Activated T-cell treated with anti-CD3 and anti-CD28 coated beads for 1 hour (primary cell): ENCODE measurements at regions not wholly inside any gene's neighbourhood (a gene's known extent, or its start where the extent isn't known, plus 50 kb on each side); places are given as distances from the start of the nearest gene placed in this dataset.
"Not testable (repeated sequence)": the region's sequence is repeated elsewhere in the genome, so short reads cannot be mapped to it uniquely, and the experiment has no call there.

Source experiments
- DNase-seq: peaks from one replicate; pipeline ENCODE4 v3.0.0-alpha.2; 2020; ENCODE audit warnings: low read depth

- no peak for DNase-seq
These were observed 1098.6 kb downstream of the TAF11L14 start for GRCh38 chr5:18732556-18733479.

DNA sequence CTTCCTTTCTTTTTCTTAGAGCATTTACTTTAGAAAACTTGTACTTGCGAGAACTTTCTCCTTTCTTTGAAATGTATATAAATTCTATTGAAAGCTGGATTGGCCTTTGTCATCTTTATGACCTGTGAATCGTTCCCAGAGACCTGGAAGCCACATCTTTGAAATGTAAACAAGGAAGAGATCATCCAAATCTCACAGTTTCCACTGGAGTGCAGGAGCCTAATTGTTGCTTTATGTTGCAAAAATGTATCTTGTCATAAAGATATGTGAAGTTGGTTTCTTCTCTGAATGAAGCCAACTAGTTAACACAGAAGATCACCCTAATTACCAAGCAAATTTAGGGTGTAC, 1101.8 kb downstream of the TAF11L14 start:
- no peak for DNase-seq

GRCh38 chr5:18736736-18737135, 1102.5 kb downstream of the TAF11L14 start:
- DNase-seq = not testable (repeated sequence)

GRCh38 chr5:18740301-18740700, 1106.0 kb downstream of the TAF11L14 start:
- DNase-seq = no peak

DNA sequence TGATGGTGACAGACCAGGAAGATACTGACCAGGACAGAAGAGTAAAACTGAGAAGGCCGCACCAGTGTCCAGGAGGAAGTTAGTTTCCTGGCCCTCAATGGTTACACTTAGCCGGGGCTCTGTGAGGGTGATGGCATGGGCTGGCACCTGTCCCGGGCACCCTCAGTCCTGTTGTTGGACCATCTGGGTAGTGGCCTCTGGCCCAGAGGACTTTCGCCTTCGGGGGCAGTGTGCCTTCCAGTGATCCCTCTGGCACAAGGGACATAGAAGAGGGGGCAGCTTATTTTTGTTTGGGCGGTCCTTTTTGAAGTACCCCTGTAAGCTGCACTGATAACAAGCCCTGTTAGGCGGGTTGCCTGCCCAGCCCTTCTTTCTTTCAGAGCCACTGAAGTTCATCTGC, 1108.6 kb downstream of the TAF11L14 start:
- DNase-seq = no peak

DNA sequence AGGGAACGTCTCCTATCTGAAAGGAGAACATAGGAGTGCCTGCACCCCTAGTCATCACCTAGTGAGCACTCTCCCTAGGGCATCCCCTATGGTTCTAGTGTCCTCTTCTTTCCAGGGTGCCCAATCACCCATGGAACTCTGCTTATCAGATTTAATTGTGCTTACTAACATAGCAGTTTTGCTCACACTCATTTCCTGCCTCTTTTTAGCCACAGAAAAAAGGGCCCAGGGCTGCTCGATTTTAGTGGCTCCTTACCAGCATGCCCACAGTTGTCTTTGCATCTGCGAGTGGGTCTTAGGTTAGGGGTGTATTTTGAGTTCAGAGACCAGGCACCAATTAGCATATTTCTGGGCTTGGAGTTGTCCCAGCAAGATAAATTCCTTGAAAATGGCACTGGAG, 1110.2 kb downstream of the TAF11L14 start:
- no peak for DNase-seq

DNA sequence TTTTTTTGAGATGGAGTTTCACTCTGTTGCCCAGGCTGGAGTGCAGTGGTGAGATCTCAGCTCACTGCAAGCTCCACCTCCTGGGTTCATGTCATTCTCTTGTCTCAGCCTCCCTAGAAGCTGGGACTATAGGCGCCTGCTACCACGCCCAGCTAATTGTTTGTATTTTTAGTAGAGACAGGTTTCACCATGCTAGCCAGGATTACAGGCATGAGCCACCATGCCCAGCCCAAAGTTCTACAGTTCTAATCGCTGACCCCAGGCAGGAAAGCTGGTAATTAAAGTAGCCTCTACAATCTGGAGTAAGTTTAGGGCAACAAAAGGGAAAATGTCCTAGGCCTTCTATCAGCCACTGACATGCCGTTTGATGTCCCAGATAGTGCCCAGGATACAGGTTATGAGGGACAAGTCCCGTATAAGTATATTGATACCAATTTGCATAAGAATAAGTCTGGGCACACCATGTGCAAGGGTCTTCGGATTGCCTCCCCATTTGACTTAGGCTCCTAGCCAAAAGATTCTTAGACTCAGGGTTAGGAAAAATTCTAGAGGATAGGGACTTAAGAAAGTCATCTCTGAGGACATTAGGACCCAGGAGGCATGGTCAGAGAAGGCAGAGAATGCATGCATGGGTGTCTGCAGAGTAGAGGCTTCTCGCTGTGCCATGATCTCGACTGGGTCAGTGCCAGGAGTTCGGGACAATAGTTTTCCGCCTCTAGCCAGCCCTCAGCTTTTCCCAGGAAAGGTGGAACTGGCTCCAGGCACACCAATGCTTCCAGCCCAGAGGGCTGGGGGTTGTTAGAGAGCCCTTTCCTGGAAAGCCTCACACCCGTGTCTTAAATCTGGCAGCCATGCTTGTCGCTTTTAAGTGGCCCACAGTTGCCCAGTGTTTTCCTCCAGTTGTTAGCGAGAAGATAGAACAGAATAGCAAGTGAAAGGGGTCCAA, 1111.1 kb downstream of the TAF11L14 start:
- no peak for DNase-seq

DNA sequence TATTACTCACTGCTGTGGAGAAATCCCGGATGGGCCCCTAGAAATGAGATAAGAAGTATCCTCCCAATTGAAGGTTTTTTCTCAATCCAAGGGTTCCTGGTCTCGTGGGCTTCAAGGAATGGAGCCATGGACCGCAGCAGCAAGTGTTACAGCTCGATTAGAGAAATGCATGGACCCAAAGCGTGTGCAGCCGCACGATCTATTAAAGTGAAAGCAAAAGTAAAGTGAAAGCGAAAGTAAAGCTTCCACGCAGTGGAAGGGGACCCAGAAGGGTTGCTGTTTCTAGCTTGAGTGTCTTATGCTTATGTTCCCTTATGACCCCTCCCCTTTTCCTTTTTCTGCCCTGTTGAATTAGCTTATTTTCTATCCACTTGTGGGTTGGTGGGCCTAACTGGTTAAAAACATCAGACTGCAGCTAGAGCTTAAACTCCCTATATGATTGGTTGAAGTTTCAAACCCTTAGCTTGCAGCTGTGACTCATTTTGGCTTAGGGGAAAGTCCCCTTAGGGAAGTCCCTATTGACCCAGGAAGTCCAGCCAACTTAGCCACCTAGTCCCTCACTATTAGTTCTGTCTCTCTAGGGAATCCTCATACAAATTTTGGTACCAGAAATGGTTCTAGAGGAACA, 1111.8 kb downstream of the TAF11L14 start:
- peak; percentile 8 for DNase-seq

DNA sequence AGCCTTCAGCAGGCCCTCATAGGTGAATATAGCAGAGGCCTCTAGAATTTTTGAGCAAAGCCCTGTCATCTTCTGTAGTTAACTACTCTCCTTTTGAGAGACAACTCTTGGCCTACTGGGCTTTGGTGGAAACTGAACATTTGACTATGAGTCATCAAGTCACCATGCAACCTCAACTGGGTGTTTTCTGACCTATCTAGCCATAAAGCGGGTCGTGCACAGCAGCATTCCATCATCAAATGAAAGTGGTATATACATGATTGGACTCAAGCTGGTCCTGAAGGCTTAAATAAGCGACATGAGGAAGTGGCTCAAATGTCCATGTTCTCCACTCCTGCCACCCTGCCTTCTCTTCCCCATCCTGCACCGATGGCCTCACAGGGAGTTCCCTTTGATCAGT, 1115.5 kb downstream of the TAF11L14 start:
- no peak for DNase-seq

- DNase-seq = no peak
These were observed 1118.1 kb downstream of the TAF11L14 start for GRCh38 chr5:18752317-18752716.

GRCh38 chr5:18754201-18754600, 1119.9 kb downstream of the TAF11L14 start:
- no peak for DNase-seq

GRCh38 chr5:18761801-18762200, 1127.5 kb downstream of the TAF11L14 start:
- no peak for DNase-seq

- no peak for DNase-seq
These were observed 1129.9 kb downstream of the TAF11L14 start for GRCh38 chr5:18764161-18764560.

- DNase-seq = no peak
These were observed 1131.0 kb downstream of the TAF11L14 start for GRCh38 chr5:18765304-18765703.

DNA sequence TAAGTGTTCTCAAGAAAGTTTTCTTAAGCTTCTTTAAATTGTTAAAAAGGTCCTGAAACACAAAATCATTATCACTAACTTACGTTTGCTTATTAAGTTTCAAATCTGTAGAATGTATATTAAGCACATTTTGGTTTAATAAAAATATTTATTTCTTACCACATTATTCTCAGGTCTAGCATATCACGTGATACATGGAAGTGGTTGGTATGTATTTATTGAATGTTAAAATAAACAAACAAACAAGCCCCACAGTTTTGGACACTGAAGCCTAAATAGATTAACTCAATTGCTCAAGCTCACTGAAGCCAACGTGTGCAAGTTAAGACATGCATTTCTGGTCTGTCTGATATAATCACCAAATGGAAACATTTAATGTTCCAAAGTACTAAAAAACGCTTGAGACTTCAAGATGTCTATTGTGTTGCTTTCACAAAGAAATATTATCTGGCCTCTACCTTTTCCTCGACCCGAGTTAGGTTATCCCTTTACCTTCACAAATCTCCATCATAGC, 1136.9 kb downstream of the TAF11L14 start:
- DNase-seq = no peak

GRCh38 chr5:18772475-18772874, 1138.2 kb downstream of the TAF11L14 start:
- DNase-seq = no peak

GRCh38 chr5:18778225-18778624, 1144.0 kb downstream of the TAF11L14 start:
- no peak for DNase-seq

DNA sequence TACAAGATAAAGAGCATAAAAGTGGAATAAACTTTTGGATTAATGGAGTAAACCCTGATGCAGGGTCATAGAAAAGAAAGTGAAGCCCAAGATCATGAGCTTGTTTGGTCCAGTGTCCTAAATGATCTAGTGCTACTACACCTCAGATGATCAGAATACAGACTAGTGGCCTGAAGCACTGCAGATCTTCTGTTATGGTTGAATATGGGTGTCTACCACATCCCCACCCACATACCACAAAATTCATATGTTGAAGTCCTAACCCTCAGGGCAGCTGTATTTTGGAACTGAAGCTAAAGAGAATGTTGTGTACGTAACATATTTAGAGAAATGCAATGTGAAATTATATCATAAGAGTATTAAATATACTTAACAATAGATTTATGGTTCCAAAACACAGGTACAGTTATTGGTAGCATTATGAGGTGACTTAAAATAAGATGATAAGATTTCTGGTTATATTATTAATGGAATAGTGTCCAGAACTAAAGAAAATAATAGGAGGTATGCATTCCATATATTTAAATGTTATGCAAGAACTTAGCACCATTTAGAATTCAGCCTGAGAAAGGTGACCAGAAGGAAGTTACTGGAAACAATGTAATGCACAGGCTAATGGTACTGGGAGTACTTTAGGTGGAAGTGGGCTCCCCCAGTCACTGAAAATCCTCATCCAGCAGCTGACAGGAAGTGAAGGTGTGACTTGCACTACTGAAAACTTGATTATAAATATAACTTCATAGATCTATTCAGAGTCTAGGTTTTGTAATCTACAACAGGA, 1155.1 kb downstream of the TAF11L14 start:
- DNase-seq = no peak

DNA sequence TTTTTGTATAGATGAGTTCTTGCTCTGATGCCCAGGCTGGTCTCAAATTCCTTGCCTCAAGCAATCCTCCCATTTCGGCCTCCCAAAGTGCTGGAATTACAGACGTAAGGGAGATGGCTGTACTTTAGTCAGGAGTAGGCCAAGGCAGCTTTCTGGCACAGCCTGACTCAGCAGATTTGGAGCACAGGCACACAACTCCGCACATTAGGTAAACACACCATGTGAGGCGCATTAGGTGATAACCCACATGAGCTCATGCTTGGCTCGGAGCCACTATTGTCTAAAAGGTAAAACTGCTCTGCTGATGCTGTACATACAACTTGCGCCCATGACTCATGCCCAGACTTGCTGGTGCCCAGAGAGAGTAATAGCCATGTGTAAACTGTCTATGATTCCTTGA, 1157.9 kb downstream of the TAF11L14 start:
- no peak for DNase-seq

- no peak for DNase-seq
These were observed 1163.0 kb downstream of the TAF11L14 start for GRCh38 chr5:18797222-18797621.

DNA sequence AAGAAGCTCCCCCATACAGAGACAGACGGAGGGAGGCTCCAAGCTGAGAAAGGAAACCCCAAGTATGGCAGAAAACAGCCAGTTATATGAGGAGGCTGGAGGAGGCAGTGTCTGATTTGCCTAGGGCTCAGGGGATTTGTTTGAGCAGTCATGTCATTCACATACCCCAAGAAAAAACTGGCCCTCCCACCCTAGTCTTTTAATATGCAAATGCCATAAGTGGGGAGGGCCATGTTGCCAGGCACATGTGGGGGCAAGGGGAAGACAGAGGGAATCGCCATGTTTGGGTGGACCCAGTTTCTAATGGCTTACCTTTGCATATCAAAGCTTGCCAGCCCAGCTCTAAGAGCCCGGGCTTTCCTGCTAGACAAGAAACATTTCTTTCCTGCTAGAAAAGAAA, 1163.8 kb downstream of the TAF11L14 start:
- no peak for DNase-seq
